AG09319 (cell line): ENCODE measurements at regions not wholly inside any gene's neighbourhood (a gene's known extent, or its start where the extent isn't known, plus 50 kb on each side); places are given as distances from the start of the nearest gene placed in this dataset.
"Not testable (repeated sequence)": the region's sequence is repeated elsewhere in the genome, so short reads cannot be mapped to it uniquely, and the experiment has no call there.

Experiments used
- DNase-seq: peaks from one replicate; pipeline ENCODE4 v3.0.0-alpha.2; 2010; ENCODE audit warnings: low read depth; ENCODE audit errors: extremely low read depth
- CTCF ChIP-seq: IDR thresholded peaks from 2 replicates; pipeline ENCODE4 v1.5.1; 2011; ENCODE audit warnings: low read depth, mild to moderate bottlenecking, inconsistent platforms, low read length, moderate library complexity

- no peak for DNase-seq
- TF ChIP-seq CTCF = no peak
Measured at GRCh38 chrX:40975951-40976350, 109.3 kb upstream of the USP9X start.

GRCh38 chrX:40976981-40977380 is 108.3 kb upstream of the USP9X start:
- DNase-seq = no peak

GRCh38 chrX:40984962-40985361 is 100.3 kb upstream of the USP9X start:
- no peak for DNase-seq

More at GRCh38 chrX:40976981-40977380, 108.3 kb upstream of the USP9X start:
- TF ChIP-seq CTCF = no peak

GRCh38 chrX:40987413-40987812 is 97.8 kb upstream of the USP9X start:
- TF ChIP-seq CTCF = no peak
- no peak for DNase-seq

More at GRCh38 chrX:40984962-40985361, 100.3 kb upstream of the USP9X start:
- no peak for TF ChIP-seq CTCF

GRCh38 chrX:40988100-40988499 is 97.1 kb upstream of the USP9X start:
- TF ChIP-seq CTCF = no peak
- DNase-seq = no peak

- DNase-seq = not testable (repeated sequence)
Measured at GRCh38 chrX:40993395-40993794, 91.8 kb upstream of the USP9X start.

- DNase-seq = peak; percentile 25
- TF ChIP-seq CTCF = no peak
Measured at GRCh38 chrX:40996886-40997530, 88.2 kb upstream of the USP9X start.

- DNase-seq = no peak
- TF ChIP-seq CTCF = no peak
Measured at GRCh38 chrX:40998123-40998522, 87.1 kb upstream of the USP9X start.
